ENCODE measurements at regions not wholly inside any gene's neighbourhood (a gene's known extent, or its start where the extent isn't known, plus 50 kb on each side); places are given as distances from the start of the nearest gene placed in this dataset.

- Histone ChIP-seq H3K4me3 (replicated peaks in 1 of 3; ENCODE audit: low read depth in 2 of 3, low read length in 3 of 3) (no peak overlapping the region), H3K9me3 (replicated peaks in 1 of 2; ENCODE audit: control insufficient read depth in 1 of 2, insufficient read depth in 1 of 2, low read length in 2 of 2) (no peaks in the 10 kb centered on the region), H3K27me3 (ENCODE audit: control insufficient read depth in 2 of 2, insufficient read depth in 2 of 2, low read length in 2 of 2) (no peaks in the 10 kb centered on the region), H4K20me1 (ENCODE audit: insufficient read depth, low read length) (no peaks in the 10 kb centered on the region), H3K27ac (ENCODE audit: low read depth in 1 of 2, low read length in 2 of 2) (no peak overlapping the region), H3K4me2 (replicated peaks; ENCODE audit: extremely low read depth, low read length, poor library complexity, severe bottlenecking) (no peak overlapping the region), H3K36me3 (replicated peaks in 1 of 2; ENCODE audit: control insufficient read depth in 1 of 2, insufficient read depth in 2 of 2, low read length in 2 of 2) (no peaks in the 10 kb centered on the region), H3K79me2 (ENCODE audit: insufficient read depth, low read length) (no peaks in the 10 kb centered on the region), H3K9ac (ENCODE audit: insufficient read depth, low read length, poor library complexity, severe bottlenecking) (no peak overlapping the region), H2AFZ (ENCODE audit: insufficient read depth, low read depth, low read length, poor library complexity, severe bottlenecking) (no peak overlapping the region), H3K4me1 (ENCODE audit: control insufficient read depth in 1 of 2, insufficient read depth in 2 of 2, low read length in 2 of 2) (no peaks in the 10 kb centered on the region)
- peaks cover 3% of the 10 kb centered on the region for H3K4me1 Mint-ChIP-seq
- no peaks in the 10 kb centered on the region for H3K36me3 Mint-ChIP-seq
- H3K27me3 Mint-ChIP-seq (ENCODE audit: low read depth in 3 of 3): peaks cover 2 to 10% (median 9%) of the 10 kb centered on the region in 3 donors
- 90% methylated on average over 9 of the region's 9 CpGs for WGBS (ENCODE audit: insufficient coverage)
- H3K4me3 Mint-ChIP-seq: no peak overlapping the region
- intact Hi-C loops (cut with micrococcal nuclease): no loop called here
- no peak overlapping the region for H3K27ac Mint-ChIP-seq
- no peak for TF ChIP-seq CTCF (IDR thresholded peaks at IDR 0.05)
- DNase-seq: no peak
- H3K9me3 Mint-ChIP-seq: no peaks in the 10 kb centered on the region
Measured at GRCh38 chr3:127087441-127087840, 104.5 kb downstream of the PLXNA1 start.

- Histone ChIP-seq H3K79me2 (ENCODE audit: insufficient read depth, low read length) (no peaks in the 10 kb centered on the region), H3K36me3 (replicated peaks in 1 of 2; ENCODE audit: control insufficient read depth in 1 of 2, insufficient read depth in 2 of 2, low read length in 2 of 2) (no peaks in the 10 kb centered on the region), H4K20me1 (ENCODE audit: insufficient read depth, low read length) (no peaks in the 10 kb centered on the region), H3K4me3 (replicated peaks in 1 of 3; ENCODE audit: low read depth in 2 of 3, low read length in 3 of 3) (no peak overlapping the region), H3K4me1 (ENCODE audit: control insufficient read depth in 1 of 2, insufficient read depth in 2 of 2, low read length in 2 of 2) (no peaks in the 10 kb centered on the region), H3K4me2 (replicated peaks; ENCODE audit: extremely low read depth, low read length, poor library complexity, severe bottlenecking) (no peak overlapping the region), H3K9me3 (replicated peaks in 1 of 2; ENCODE audit: control insufficient read depth in 1 of 2, insufficient read depth in 1 of 2, low read length in 2 of 2) (no peaks in the 10 kb centered on the region), H2AFZ (ENCODE audit: insufficient read depth, low read depth, low read length, poor library complexity, severe bottlenecking) (no peak overlapping the region), H3K27ac (ENCODE audit: low read depth in 1 of 2, low read length in 2 of 2) (no peak overlapping the region), H3K27me3 (ENCODE audit: control insufficient read depth in 2 of 2, insufficient read depth in 2 of 2, low read length in 2 of 2) (no peaks in the 10 kb centered on the region), H3K9ac (ENCODE audit: insufficient read depth, low read length, poor library complexity, severe bottlenecking) (no peak overlapping the region)
- intact Hi-C loops (cut with micrococcal nuclease): no loop called here
- H3K27ac Mint-ChIP-seq: no peak overlapping the region
- no peak overlapping the region for H3K4me3 Mint-ChIP-seq
- DNase-seq: no peak
- TF ChIP-seq CTCF (IDR thresholded peaks at IDR 0.05): no peak
- H3K27me3 Mint-ChIP-seq (ENCODE audit: low read depth in 3 of 3): peaks cover 2 to 9% (median 8%) of the 10 kb centered on the region in 3 donors
- H3K9me3 Mint-ChIP-seq: no peaks in the 10 kb centered on the region
- peaks cover 3% of the 10 kb centered on the region for H3K4me1 Mint-ChIP-seq
- 89% methylated on average over 17 of the region's 20 CpGs for WGBS (ENCODE audit: insufficient coverage)
- no peaks in the 10 kb centered on the region for H3K36me3 Mint-ChIP-seq
Measured at GRCh38 chr3:127088511-127089351, 104.2 kb upstream of the PRR23E start.

All from CD14-positive monocyte (primary cell).